GM12874 (cell line): ENCODE measurements at regions not wholly inside any gene's neighbourhood (a gene's known extent, or its start where the extent isn't known, plus 50 kb on each side); places are given as distances from the start of the nearest gene placed in this dataset.

Experiments used
- CTCF ChIP-seq: IDR thresholded peaks from 2 replicates; pipeline ENCODE4 v1.5.1; 2011; ENCODE audit warnings: low read depth, mild to moderate bottlenecking, control low read depth, low read length, moderate library complexity; ENCODE audit not compliant: insufficient read depth

GRCh38 chr2:7881063-7881462 lies 800.8 kb upstream of the ID2 start:
- TF ChIP-seq CTCF = no peak

GRCh38 chr2:7881466-7881865 lies 800.4 kb upstream of the ID2 start:
- TF ChIP-seq CTCF = no peak

- TF ChIP-seq CTCF = no peak
Observed at GRCh38 chr2:7882296-7882695, 799.6 kb upstream of the ID2 start.

- no peak for TF ChIP-seq CTCF
Observed at GRCh38 chr2:7884338-7884737, 797.5 kb upstream of the ID2 start.

- TF ChIP-seq CTCF = no peak
Observed at GRCh38 chr2:7886666-7887065, 795.2 kb upstream of the ID2 start.

- no peak for TF ChIP-seq CTCF
Observed at GRCh38 chr2:7887441-7887840, 794.4 kb upstream of the ID2 start.

- no peak for TF ChIP-seq CTCF
Observed at GRCh38 chr2:7888876-7889275, 793.0 kb upstream of the ID2 start.

- no peak for TF ChIP-seq CTCF
Observed at GRCh38 chr2:7891312-7891711, 790.5 kb upstream of the ID2 start.
